LNCaP clone FGC (cell line): ENCODE measurements at regions not wholly inside any gene's neighbourhood (a gene's known extent, or its start where the extent isn't known, plus 50 kb on each side); places are given as distances from the start of the nearest gene placed in this dataset.

ENCODE experiments used
- DNase-seq: peaks from one replicate; pipeline ENCODE4 v3.0.0-alpha.2; 2011; ENCODE audit warnings: low read depth
- H3K4me3 ChIP-seq: 2 replicates; pipeline ENCODE4 v1.5.1; 2011; ENCODE audit warnings: mild to moderate bottlenecking, low read depth, low read length, control low read depth
- CTCF ChIP-seq: IDR thresholded peaks from 2 replicates; pipeline ENCODE4 v1.5.1; 2012; ENCODE audit warnings: mild to moderate bottlenecking; ENCODE audit not compliant: control insufficient read depth, insufficient read depth; ENCODE audit errors: extremely low read depth

DNA sequence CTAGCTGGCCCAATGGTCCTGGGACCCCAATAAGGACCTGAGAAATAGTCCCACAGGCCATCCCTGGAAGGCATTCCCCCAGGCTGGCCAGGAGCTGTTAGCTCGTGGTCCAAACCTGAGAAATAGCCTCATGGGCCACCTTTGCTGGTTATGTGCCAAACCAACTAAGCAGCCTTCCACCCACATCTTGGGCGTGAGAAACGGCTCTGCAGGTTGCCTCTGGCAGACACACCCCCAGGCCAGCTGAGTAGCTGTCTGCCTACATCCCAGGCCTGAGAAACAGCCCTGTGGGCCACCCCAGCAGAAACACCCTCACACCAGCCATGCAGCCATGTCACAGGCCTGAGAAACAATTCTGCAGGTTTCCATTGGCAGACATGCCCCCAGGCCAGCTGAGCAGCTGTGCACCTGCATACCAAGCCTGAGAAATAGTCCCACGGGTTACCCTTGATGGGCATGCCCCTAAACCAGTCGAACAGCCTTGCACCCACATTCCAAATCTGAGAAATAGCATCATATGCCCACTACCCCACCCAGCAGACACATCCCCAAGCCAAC, 567.8 kb upstream of the ID4 start:
- no peak overlapping the region for H3K4me3 ChIP-seq
- no peak for DNase-seq
- TF ChIP-seq CTCF = no peak

GRCh38 chr6:19270616-19271015, 566.6 kb upstream of the ID4 start:
- TF ChIP-seq CTCF = no peak
- no peak overlapping the region for H3K4me3 ChIP-seq
- DNase-seq = no peak

- no peak for DNase-seq
- TF ChIP-seq CTCF = no peak
- no peak overlapping the region for H3K4me3 ChIP-seq
Observed at GRCh38 chr6:19279273-19279684, 557.9 kb upstream of the ID4 start.

- peak; percentile 66 for DNase-seq
- H3K4me3 ChIP-seq = no peak overlapping the region
- TF ChIP-seq CTCF = no peak
Observed at GRCh38 chr6:19287928-19288327, 549.2 kb upstream of the ID4 start.

DNA sequence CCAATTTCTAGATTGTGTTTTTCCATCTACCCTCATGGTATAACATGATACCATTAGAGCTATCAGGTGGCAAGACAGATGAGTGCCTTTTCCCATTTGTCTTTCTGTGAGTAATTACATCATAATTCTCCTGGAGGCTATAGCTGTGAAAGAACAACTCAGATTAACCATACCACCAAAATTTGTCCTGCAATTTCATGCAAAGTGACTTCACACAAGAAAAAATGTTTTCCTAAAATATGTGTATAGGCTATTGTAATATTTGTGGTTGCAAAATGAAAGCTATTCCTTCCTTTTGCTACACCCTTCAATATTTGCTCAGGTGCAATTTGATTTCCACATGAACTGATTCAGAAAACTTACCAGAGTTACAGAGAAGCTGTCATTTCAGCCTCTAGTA, 547.7 kb upstream of the ID4 start:
- TF ChIP-seq CTCF = no peak
- H3K4me3 ChIP-seq = no peak overlapping the region
- no peak for DNase-seq

DNA sequence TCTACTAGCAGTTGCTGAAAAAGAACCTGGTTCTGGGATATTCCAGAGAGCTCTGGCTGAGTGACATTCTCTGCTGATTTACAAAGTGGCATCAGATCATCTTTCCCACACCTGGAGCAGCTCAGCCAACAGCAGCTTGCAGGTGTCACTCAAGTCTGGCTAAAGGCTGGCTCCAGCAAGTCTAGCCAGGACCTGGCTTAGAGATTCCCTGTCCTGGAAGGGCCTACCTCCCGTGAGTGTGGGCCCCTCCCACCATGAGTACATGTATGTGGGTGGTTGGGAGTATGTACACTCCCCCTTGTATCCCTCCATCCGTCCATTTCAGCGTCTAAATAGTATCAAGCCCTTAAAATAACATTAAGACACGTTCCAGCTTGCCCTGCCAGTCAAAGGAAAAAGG, 539.3 kb upstream of the ID4 start:
- TF ChIP-seq CTCF = no peak
- H3K4me3 ChIP-seq = no peak overlapping the region
- DNase-seq = no peak

DNA sequence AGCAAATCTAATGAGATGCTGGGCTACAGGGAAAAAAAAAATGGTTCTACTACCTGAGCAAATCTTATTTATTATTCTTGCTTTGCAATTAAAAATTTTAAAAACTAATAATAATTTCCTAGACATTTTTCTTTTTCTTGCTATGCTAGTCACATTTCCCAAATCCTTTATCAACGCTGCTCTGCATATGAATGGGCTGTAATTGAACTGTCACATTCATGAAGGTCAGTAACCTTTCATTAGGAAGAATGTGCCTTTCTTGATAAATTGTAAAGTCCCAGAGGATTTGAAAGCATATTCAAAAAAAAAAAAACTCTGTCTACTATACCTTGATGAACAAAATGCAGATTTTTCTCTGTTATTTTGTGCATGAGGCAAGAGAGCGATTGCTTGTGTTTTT, 538.7 kb upstream of the ID4 start:
- no peak for DNase-seq
- no peak for TF ChIP-seq CTCF
- H3K4me3 ChIP-seq = no peak overlapping the region
